H9 (cell line): ENCODE measurements at regions not wholly inside any gene's neighbourhood (a gene's known extent, or its start where the extent isn't known, plus 50 kb on each side); places are given as distances from the start of the nearest gene placed in this dataset.

Source experiments
- DNase-seq: peaks from one replicate; pipeline ENCODE4 v3.0.0-alpha.2; 2017
- H2AFZ ChIP-seq: one replicate; pipeline ENCODE4 v1.6.1; 2013; ENCODE audit warnings: mild to moderate bottlenecking, low read length, control low read depth, moderate library complexity
- H2AK5ac ChIP-seq: 2 replicates; pipeline ENCODE4 v1.6.1; 2013; ENCODE audit warnings: low read length, control low read depth, mixed read lengths; ENCODE audit not compliant: insufficient read length
- H2BK120ac ChIP-seq: one replicate; pipeline ENCODE4 v1.6.1; 2013; ENCODE audit warnings: low read depth, mild to moderate bottlenecking, low read length, control low read depth, inconsistent platforms; ENCODE audit not compliant: poor library complexity, severe bottlenecking
- H2BK12ac ChIP-seq: 2 replicates; pipeline ENCODE4 v1.6.1; 2013; ENCODE audit warnings: low read length, control low read depth, mixed read lengths, low read depth; ENCODE audit not compliant: insufficient read length
- H2BK15ac ChIP-seq: 2 replicates; pipeline ENCODE4 v1.6.1; 2013; ENCODE audit warnings: low read depth, low read length, control low read depth
- H2BK20ac ChIP-seq: one replicate; pipeline ENCODE4 v1.6.1; 2013; ENCODE audit warnings: low read depth, mild to moderate bottlenecking, low read length, control low read depth, inconsistent platforms; ENCODE audit not compliant: poor library complexity, severe bottlenecking
- H2BK5ac ChIP-seq: 2 replicates; pipeline ENCODE4 v1.6.1; 2013; ENCODE audit warnings: low read length, control low read depth, mixed read lengths; ENCODE audit not compliant: insufficient read length
- H3K14ac ChIP-seq: 2 replicates; pipeline ENCODE4 v1.6.1; 2013; ENCODE audit warnings: low read length, control low read depth; ENCODE audit not compliant: insufficient read depth
- H3K18ac ChIP-seq: 2 replicates; pipeline ENCODE4 v1.6.1; 2013; ENCODE audit warnings: low read depth, mild to moderate bottlenecking, mixed read lengths, low read length, control low read depth; ENCODE audit not compliant: insufficient read length
- H3K23ac ChIP-seq: 2 replicates; pipeline ENCODE4 v1.6.1; 2013; ENCODE audit warnings: low read length, control low read depth, mixed read lengths, low read depth; ENCODE audit not compliant: insufficient read length
- H3K23me2 ChIP-seq: 2 replicates; pipeline ENCODE4 v1.6.1; 2013; ENCODE audit warnings: low read depth, mild to moderate bottlenecking, mixed read lengths, low read length, control low read depth; ENCODE audit not compliant: insufficient read length, poor library complexity, severe bottlenecking
- H3K27ac ChIP-seq: 2 replicates; pipeline ENCODE4 v1.5.1; 2013; ENCODE audit warnings: low read length, control low read depth, mixed read lengths, low read depth; ENCODE audit not compliant: insufficient read length
- H3K27me3 ChIP-seq: 2 replicates; pipeline ENCODE4 v1.6.1; 2013; ENCODE audit warnings: low read length, control low read depth, inconsistent platforms; ENCODE audit not compliant: insufficient read depth
- H3K4ac ChIP-seq: 2 replicates; pipeline ENCODE4 v1.6.1; 2013; ENCODE audit warnings: low read depth, mild to moderate bottlenecking, control low read depth, inconsistent platforms, low read length, moderate library complexity
- H3K4me1 ChIP-seq: 2 replicates; pipeline ENCODE4 v1.6.1; 2013; ENCODE audit warnings: low read length, control low read depth, inconsistent platforms; ENCODE audit not compliant: insufficient read depth
- H3K4me2 ChIP-seq: 2 replicates; pipeline ENCODE4 v1.6.1; 2013; ENCODE audit warnings: low read length, control low read depth, mixed read lengths; ENCODE audit not compliant: insufficient read length, insufficient read depth
- H3K56ac ChIP-seq: 2 replicates; pipeline ENCODE4 v1.6.1; 2013; ENCODE audit warnings: low read depth, mild to moderate bottlenecking, mixed read lengths, low read length, control low read depth; ENCODE audit not compliant: insufficient read length
- H3K79me1 ChIP-seq: 2 replicates; pipeline ENCODE4 v1.6.1; 2013; ENCODE audit warnings: low read depth, mild to moderate bottlenecking, moderate library complexity, low read length, control low read depth, inconsistent platforms; ENCODE audit not compliant: insufficient read depth, poor library complexity, severe bottlenecking
- H3K79me2 ChIP-seq: 2 replicates; pipeline ENCODE4 v1.6.1; 2013; ENCODE audit warnings: low read length, control low read depth, inconsistent platforms; ENCODE audit not compliant: insufficient read depth
- H3K9ac ChIP-seq: 2 replicates; pipeline ENCODE4 v1.6.1; 2013; ENCODE audit warnings: low read length, control low read depth, mixed read lengths; ENCODE audit not compliant: insufficient read length; ENCODE audit errors: extremely low read depth
- H3K9me3 ChIP-seq: one replicate; pipeline ENCODE4 v1.6.1; 2013; ENCODE audit warnings: low read depth, low read length, inconsistent platforms; ENCODE audit not compliant: control insufficient read depth
- H3T11ph ChIP-seq: one replicate; pipeline ENCODE4 v1.6.1; 2013; ENCODE audit warnings: mild to moderate bottlenecking, low read length, control low read depth, inconsistent platforms
- H4K20me1 ChIP-seq: one replicate; pipeline ENCODE4 v1.6.1; 2013; ENCODE audit not compliant: control insufficient read depth, insufficient read length, insufficient read depth
- H4K5ac ChIP-seq: 2 replicates; pipeline ENCODE4 v1.6.1; 2013; ENCODE audit warnings: low read depth, mild to moderate bottlenecking, mixed read lengths, low read length, control low read depth; ENCODE audit not compliant: insufficient read length
- H4K8ac ChIP-seq: replicated peaks from 2 replicates; pipeline ENCODE4 v1.6.1; 2013; ENCODE audit warnings: low read length, control low read depth, mixed read lengths, low read depth; ENCODE audit not compliant: insufficient read length
- H4K91ac ChIP-seq: 2 replicates; pipeline ENCODE4 v1.6.1; 2013; ENCODE audit warnings: low read depth, mild to moderate bottlenecking, moderate library complexity, mixed read lengths, low read length, control low read depth; ENCODE audit not compliant: insufficient read length
- H3K27ac Mint-ChIP-seq, 3 experiments: 2 replicates in 2 of 3; 3 replicates in 1 of 3; pipeline ENCODE4 v1.8.0; 2020 to 2021; ENCODE audit warnings: mixed read lengths in 3 of 3, mild to moderate bottlenecking in 1 of 3, moderate library complexity in 1 of 3
- H3K27me3 Mint-ChIP-seq: 2 replicates; pipeline ENCODE4 v1.8.0; 2021; ENCODE audit warnings: low read depth, mild to moderate bottlenecking, moderate library complexity, mixed read lengths
- H3K36me3 Mint-ChIP-seq, 3 experiments: 2 replicates in 2 of 3; 3 replicates in 1 of 3; pipeline ENCODE4 v1.8.0; 2020 to 2021; ENCODE audit warnings: low read depth in 3 of 3, mixed read lengths in 3 of 3; ENCODE audit not compliant: insufficient read depth in 1 of 3
- H3K4me1 Mint-ChIP-seq, 2 experiments: 2 replicates each; pipeline ENCODE4 v1.8.0; 2020; ENCODE audit warnings: mixed read lengths in 2 of 2
- H3K4me3 Mint-ChIP-seq, 2 experiments: 2 replicates in 1 of 2; 3 replicates in 1 of 2; pipeline ENCODE4 v1.8.0; 2020 to 2021; ENCODE audit warnings: mild to moderate bottlenecking in 2 of 2, mixed read lengths in 2 of 2, moderate library complexity in 1 of 2
- H3K9me3 Mint-ChIP-seq, 2 experiments: 2 replicates in 1 of 2; 3 replicates in 1 of 2; pipeline ENCODE4 v1.8.0; 2020; ENCODE audit warnings: mild to moderate bottlenecking in 2 of 2, mixed read lengths in 2 of 2, moderate library complexity in 1 of 2
- CTCF ChIP-seq: fragments of 200-600 bp; sonication (generic); conservative IDR thresholded peaks from 3 replicates; pipeline ENCODE4 v1.8.0; 2021; ENCODE audit warnings: antibody characterized with exemption, mild to moderate bottlenecking
- WGBS: extraction: QIAGEN DNeasy Blood & Tissue Kit; methylation state at CpG from one replicate; pipeline ENCODE4 v1.1.7; 2013; ENCODE audit warnings: missing lambda C conversion rate, low lambda C conversion rate, mixed read lengths; ENCODE audit not compliant: insufficient read length; ENCODE audit errors: extremely low coverage; 5-methylcytosine and 5-hydroxymethylcytosine counted together

GRCh38 chr18:22585333-22585732 is 167.6 kb upstream of the CTAGE1 start:
- Mint-ChIP-seq H3K4me3 (no peak overlapping the region), H3K9me3 (no peaks in the 10 kb centered on the region; a peak in 1 of 5 replicates), H3K36me3 (no peaks in the 10 kb centered on the region), H3K27me3 (peaks cover 5% of the 10 kb centered on the region), H3K27ac (no peak overlapping the region), H3K4me1 (no peaks in the 10 kb centered on the region)
- no peak overlapping the region for H3K56ac ChIP-seq
- no peaks in the 10 kb centered on the region for H3K9me3 ChIP-seq
- H2BK120ac ChIP-seq: no peak overlapping the region
- no peak overlapping the region for H2BK20ac ChIP-seq
- H3K79me2 ChIP-seq: no peaks in the 10 kb centered on the region
- no CpG with 5 or more reads among the region's 1 CpG for WGBS
- H2BK12ac ChIP-seq: no peak overlapping the region
- TF ChIP-seq CTCF: no peak
- no peak overlapping the region for H3K18ac ChIP-seq
- no peaks in the 10 kb centered on the region for H3K79me1 ChIP-seq
- H3K4me1 ChIP-seq: no peaks in the 10 kb centered on the region
- no peak overlapping the region for H2AK5ac ChIP-seq
- no peak overlapping the region for H4K5ac ChIP-seq
- H2AFZ ChIP-seq: no peak overlapping the region
- H3K4me2 ChIP-seq: no peak overlapping the region
- no peak overlapping the region for H3T11ph ChIP-seq
- no peak overlapping the region for H2BK15ac ChIP-seq
- no peak overlapping the region for H2BK5ac ChIP-seq
- H3K23me2 ChIP-seq: no peaks in the 10 kb centered on the region
- H3K23ac ChIP-seq: no peak overlapping the region
- H4K8ac ChIP-seq: no peak overlapping the region
- no peaks in the 10 kb centered on the region for H4K20me1 ChIP-seq
- H3K14ac ChIP-seq: no peak overlapping the region
- H3K27ac ChIP-seq: no peak overlapping the region
- H3K4ac ChIP-seq: no peak overlapping the region
- DNase-seq: no peak
- no peak overlapping the region for H4K91ac ChIP-seq
- H3K27me3 ChIP-seq: no peaks in the 10 kb centered on the region
- no peak overlapping the region for H3K9ac ChIP-seq
